ENCODE measurements at regions not wholly inside any gene's neighbourhood (a gene's known extent, or its start where the extent isn't known, plus 50 kb on each side); places are given as distances from the start of the nearest gene placed in this dataset.
"Not testable (repeated sequence)": the region's sequence is repeated elsewhere in the genome, so short reads cannot be mapped to it uniquely, and the experiment has no call there.

GRCh38 chr3:153245661-153246060 is 83.6 kb downstream of the RAP2B start:
- no peak overlapping the region for H3K4me3 ChIP-seq (ENCODE audit: low read length)
- no peak for DNase-seq (ENCODE audit: low read depth)
- TF ChIP-seq CTCF (IDR thresholded peaks at IDR 0.05; ENCODE audit: insufficient read depth, low read depth, low read length, missing control alignments): no peak

DNA sequence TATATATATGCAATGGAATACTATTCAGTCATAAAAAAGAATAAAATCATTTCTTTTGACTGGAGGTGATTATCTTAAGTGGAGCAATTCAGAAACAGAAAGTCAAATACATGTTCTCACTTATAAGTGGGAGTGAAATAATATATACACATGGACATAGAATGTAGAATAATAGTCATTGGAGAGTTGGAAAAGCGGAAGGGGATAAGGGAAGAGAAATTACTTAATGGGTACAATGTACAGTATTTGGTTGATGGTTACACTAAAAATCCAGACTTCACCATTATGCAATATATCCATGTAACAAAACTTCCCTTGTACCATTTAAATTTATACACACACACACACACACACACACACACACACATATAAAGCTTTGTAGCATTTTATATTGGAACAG is 84.3 kb downstream of the RAP2B start:
- H3K4me3 ChIP-seq (ENCODE audit: low read length): no peak overlapping the region
- no peak for TF ChIP-seq CTCF (IDR thresholded peaks at IDR 0.05; ENCODE audit: insufficient read depth, low read depth, low read length, missing control alignments)
- DNase-seq (ENCODE audit: low read depth): no peak

DNA sequence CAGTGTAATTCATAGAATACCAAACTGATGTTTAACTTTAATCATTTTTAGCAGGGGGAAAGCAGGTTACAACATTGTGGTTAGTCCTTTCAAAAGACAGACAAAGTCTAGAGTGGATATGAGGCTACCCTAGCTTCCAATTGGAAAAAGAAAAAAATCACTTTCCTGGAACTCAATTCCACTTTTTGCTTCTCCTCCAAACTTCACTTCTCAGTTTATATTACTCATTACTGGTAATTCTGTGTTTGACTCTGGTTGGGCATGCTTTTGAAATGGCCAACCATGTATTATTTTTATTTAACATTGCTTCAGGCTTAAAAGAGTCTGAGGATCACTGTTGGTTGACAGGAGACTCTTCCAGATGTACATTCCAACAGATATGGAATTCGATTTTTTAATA is 84.8 kb downstream of the RAP2B start:
- DNase-seq (ENCODE audit: low read depth): no peak
- H3K4me3 ChIP-seq (ENCODE audit: low read length): no peak overlapping the region
- TF ChIP-seq CTCF (IDR thresholded peaks at IDR 0.05; ENCODE audit: insufficient read depth, low read depth, low read length, missing control alignments): no peak

DNA sequence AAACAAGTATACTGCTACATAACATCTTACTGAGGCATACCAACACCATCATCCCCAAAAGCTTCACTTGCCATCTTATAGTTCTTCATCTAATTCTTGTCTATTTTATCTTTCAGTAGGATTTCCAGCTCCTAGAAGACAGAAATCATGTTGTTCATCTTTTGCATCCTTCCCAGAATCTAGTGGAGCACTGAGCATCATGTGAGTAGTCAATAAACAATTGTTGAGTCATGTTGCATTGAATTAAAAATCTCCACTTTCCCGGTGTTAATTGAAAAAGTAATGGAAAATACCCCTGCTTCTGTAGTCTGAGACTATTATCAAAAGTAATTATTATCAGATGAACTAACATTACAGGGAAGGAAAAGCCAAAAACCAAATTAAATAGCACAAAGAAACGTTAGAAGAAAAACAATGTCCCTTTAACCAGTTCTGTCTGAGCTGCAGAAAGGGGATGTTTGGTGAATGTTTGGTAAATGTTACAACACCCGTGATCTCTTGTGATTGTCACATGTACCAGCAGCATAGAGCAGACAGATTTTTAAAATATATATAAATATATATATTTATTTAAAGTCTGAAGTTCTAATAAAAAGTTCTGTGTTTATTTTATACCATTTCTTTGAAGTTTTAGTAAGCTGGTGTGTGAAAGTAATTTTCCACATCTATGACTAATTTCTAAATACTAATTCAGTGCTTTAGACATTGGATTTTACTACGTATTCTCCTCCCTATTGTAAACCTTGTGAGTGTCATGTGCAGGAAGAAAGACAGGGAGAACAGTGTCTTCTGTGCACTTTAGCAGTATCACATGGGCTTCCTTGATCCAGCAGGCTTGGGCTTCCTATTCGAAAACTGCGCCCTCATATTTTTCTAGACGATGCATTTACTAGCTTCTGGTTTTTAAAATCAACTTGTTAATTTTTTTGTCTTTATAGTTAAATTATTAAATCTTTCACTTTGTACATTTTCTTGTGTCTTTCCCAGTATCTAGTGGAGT is 85.6 kb downstream of the RAP2B start:
- no peak for TF ChIP-seq CTCF (IDR thresholded peaks at IDR 0.05; ENCODE audit: insufficient read depth, low read depth, low read length, missing control alignments)
- no peak for DNase-seq (ENCODE audit: low read depth)

DNA sequence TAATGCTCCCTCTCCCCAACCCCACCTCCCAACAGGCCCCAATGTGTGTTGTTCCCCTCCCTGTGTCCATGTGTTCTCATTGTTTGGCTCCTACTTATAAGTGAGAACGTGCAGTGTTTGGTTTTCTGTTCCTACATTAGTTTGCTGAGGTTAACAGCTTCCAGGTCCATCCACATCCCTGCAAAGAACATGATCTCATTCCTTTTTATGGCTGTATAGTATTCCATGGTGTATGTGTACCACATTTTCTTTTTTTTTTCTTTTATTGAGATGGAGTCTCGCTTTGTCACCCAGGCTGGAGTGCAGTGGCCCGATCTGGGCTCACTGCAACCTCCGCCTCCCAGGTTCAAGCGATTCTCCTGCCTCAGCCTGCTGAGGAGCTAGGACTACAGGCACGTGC is 86.8 kb downstream of the RAP2B start:
- not testable (repeated sequence) for DNase-seq (ENCODE audit: low read depth); H3K4me3 ChIP-seq (ENCODE audit: low read length)

More for the DNA sequence above, 85.6 kb downstream of the RAP2B start:
- H3K4me3 ChIP-seq (ENCODE audit: low read length): no peak overlapping the region

DNA sequence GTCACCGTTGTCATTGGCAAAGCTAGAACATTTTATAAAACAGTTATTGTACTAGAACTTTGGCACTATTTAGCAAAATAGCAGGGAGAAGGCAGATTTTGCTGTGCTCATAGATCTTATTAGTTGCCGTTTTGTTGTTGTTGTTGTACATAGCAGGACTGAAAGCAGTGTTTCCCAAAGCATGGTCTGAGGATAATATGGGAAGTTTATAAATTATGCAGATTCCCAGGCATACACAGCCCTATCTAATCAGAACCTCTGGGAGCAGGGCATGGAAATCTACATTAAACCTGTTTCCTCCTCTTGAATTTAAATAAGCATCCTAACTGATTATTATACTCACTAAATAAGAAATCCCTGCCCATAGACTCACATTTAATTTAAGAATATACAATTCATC is 87.9 kb downstream of the RAP2B start:
- no peak for TF ChIP-seq CTCF (IDR thresholded peaks at IDR 0.05; ENCODE audit: insufficient read depth, low read depth, low read length, missing control alignments)
- H3K4me3 ChIP-seq (ENCODE audit: low read length): no peak overlapping the region
- no peak for DNase-seq (ENCODE audit: low read depth)

- TF ChIP-seq CTCF (IDR thresholded peaks at IDR 0.05; ENCODE audit: insufficient read depth, low read depth, low read length, missing control alignments): no peak
- H3K4me3 ChIP-seq (ENCODE audit: low read length): no peak overlapping the region
- no peak for DNase-seq (ENCODE audit: low read depth)
These were observed 88.4 kb downstream of the RAP2B start for GRCh38 chr3:153250446-153250845.
